IMR-90 (cell line): ENCODE measurements at regions not wholly inside any gene's neighbourhood (a gene's known extent, or its start where the extent isn't known, plus 50 kb on each side); places are given as distances from the start of the nearest gene placed in this dataset.

ENCODE experiments used
- ATAC-seq: fragments of 200-7000 bp; cut with Tn5 transposase; 2 replicates; pipeline ENCODE4 v1.9.1; 2020; ENCODE audit warnings: low read depth, mild to moderate bottlenecking, moderate library complexity
- BruUV-seq: library from RNA; stranded (reverse); fragments of 400-500 nt; replicated peaks from 2 replicates; lab custom pipeline; 2021; lab: Mats Ljungman, UMichigan
- CTCF ChIA-PET: fragments of 300-600 bp; formaldehyde crosslinking; extraction: SDS; loops from one replicate; lab custom pipeline; 2021; ENCODE audit warnings: antibody characterized with exemption; lab: Yijun Ruan, JAX
- POLR2A ChIA-PET: fragments of 300-600 bp; sonication (Branson Sonifier 250); formaldehyde crosslinking; loops from one replicate; lab custom pipeline; 2022; ENCODE audit warnings: antibody characterized with exemption; ENCODE audit not compliant: unreplicated experiment; lab: Charles Lee
- DNase-seq: peaks from one replicate; pipeline ENCODE4 v3.0.0; 2013
- H2AFZ ChIP-seq: replicated peaks from 2 replicates; pipeline ENCODE3; 2013; ENCODE audit warnings: low read length, mild to moderate bottlenecking; ENCODE audit not compliant: poor library complexity
- H2AK5ac ChIP-seq: 2 replicates; pipeline ENCODE4 v1.6.1; 2013; ENCODE audit warnings: low read depth, low read length, inconsistent platforms
- H2AK9ac ChIP-seq: replicated peaks from 2 replicates; pipeline ENCODE3; 2013; ENCODE audit warnings: mild to moderate bottlenecking, low read depth, low read length, moderate library complexity; ENCODE audit not compliant: poor library complexity
- H2BK120ac ChIP-seq: 2 replicates; pipeline ENCODE4 v1.6.1; 2013; ENCODE audit warnings: low read depth, low read length, inconsistent platforms
- H2BK15ac ChIP-seq: 3 replicates; pipeline ENCODE4 v1.6.1; 2013; ENCODE audit warnings: low read depth, low read length, inconsistent platforms
- H2BK20ac ChIP-seq: 2 replicates; pipeline ENCODE4 v1.6.1; 2013; ENCODE audit warnings: low read depth, mild to moderate bottlenecking, inconsistent platforms, low read length, moderate library complexity
- H2BK5ac ChIP-seq: 2 replicates; pipeline ENCODE4 v1.6.1; 2013; ENCODE audit warnings: mild to moderate bottlenecking, low read depth, low read length, inconsistent platforms; ENCODE audit not compliant: poor library complexity, severe bottlenecking
- H3K14ac ChIP-seq: replicated peaks from 2 replicates; pipeline ENCODE4 v1.6.1; 2013; ENCODE audit warnings: low read depth, low read length, inconsistent platforms
- H3K18ac ChIP-seq: 2 replicates; pipeline ENCODE4 v1.6.1; 2013; ENCODE audit warnings: low read depth, low read length, control low read depth
- H3K23ac ChIP-seq: 2 replicates; pipeline ENCODE4 v1.6.1; 2013; ENCODE audit warnings: low read depth, low read length, inconsistent platforms
- H3K27ac ChIP-seq: 2 replicates; pipeline ENCODE4 v1.5.1; 2013; ENCODE audit warnings: mild to moderate bottlenecking, control low read depth, low read length; ENCODE audit not compliant: insufficient read depth
- H3K27me3 ChIP-seq: 2 replicates; pipeline ENCODE4 v1.6.1; 2013; ENCODE audit warnings: low read length; ENCODE audit not compliant: control insufficient read depth, insufficient read depth
- H3K36me3 ChIP-seq: 2 replicates; pipeline ENCODE4 v1.6.1; 2013; ENCODE audit warnings: low read length, mixed read lengths; ENCODE audit not compliant: control insufficient read depth, insufficient read depth
- H3K4ac ChIP-seq: 2 replicates; pipeline ENCODE4 v1.6.1; 2013; ENCODE audit warnings: low read depth, low read length, inconsistent platforms
- H3K4me1 ChIP-seq: 2 replicates; pipeline ENCODE4 v1.6.1; 2013; ENCODE audit warnings: low read length, mixed read lengths; ENCODE audit not compliant: control insufficient read depth, insufficient read depth
- H3K4me2 ChIP-seq: 2 replicates; pipeline ENCODE4 v1.6.1; 2013; ENCODE audit warnings: low read depth, mild to moderate bottlenecking, control low read depth, low read length, moderate library complexity
- H3K4me3 ChIP-seq: 2 replicates; pipeline ENCODE4 v1.5.1; 2013; ENCODE audit warnings: low read depth, mild to moderate bottlenecking, control low read depth, low read length, moderate library complexity; ENCODE audit not compliant: insufficient read depth
- H3K56ac ChIP-seq: 2 replicates; pipeline ENCODE4 v1.6.1; 2013; ENCODE audit warnings: low read length, inconsistent platforms; ENCODE audit not compliant: insufficient read depth; ENCODE audit errors: extremely low read depth
- H3K79me1 ChIP-seq, 2 experiments: 2 replicates each; pipeline ENCODE4 v1.6.1; 2013; ENCODE audit warnings: low read length in 2 of 2, inconsistent platforms in 1 of 2, low read depth in 1 of 2
- H3K9ac ChIP-seq: 2 replicates; pipeline ENCODE4 v1.6.1; 2013; ENCODE audit warnings: low read depth, low read length, control low read depth
- H3K9me1 ChIP-seq: 2 replicates; pipeline ENCODE4 v1.6.1; 2013; ENCODE audit warnings: low read length, inconsistent platforms; ENCODE audit not compliant: insufficient read depth
- H3K9me3 ChIP-seq: 2 replicates; pipeline ENCODE4 v1.6.1; 2013; ENCODE audit warnings: low read length; ENCODE audit not compliant: control insufficient read depth, insufficient read depth
- H4K20me1 ChIP-seq: 2 replicates; pipeline ENCODE4 v1.6.1; 2013; ENCODE audit warnings: low read length, inconsistent platforms; ENCODE audit not compliant: insufficient read depth
- H4K5ac ChIP-seq: 2 replicates; pipeline ENCODE4 v1.6.1; 2013; ENCODE audit warnings: mild to moderate bottlenecking, low read depth, low read length, control low read depth
- H4K8ac ChIP-seq, 2 experiments: 2 replicates each; pipeline ENCODE4 v1.6.1; 2013; ENCODE audit warnings: low read depth in 2 of 2, low read length in 2 of 2, control low read depth in 1 of 2, inconsistent platforms in 1 of 2
- H4K91ac ChIP-seq: 2 replicates; pipeline ENCODE4 v1.6.1; 2013; ENCODE audit warnings: low read depth, low read length, inconsistent platforms; ENCODE audit not compliant: insufficient read depth
- BHLHE40 ChIP-seq: fragments of 150-350 bp; IDR thresholded peaks from 2 replicates; pipeline ENCODE4 v1.6.1; 2016; ENCODE audit warnings: mild to moderate bottlenecking, low read depth, low read length
- CEBPB ChIP-seq: IDR thresholded peaks from 2 replicates; pipeline ENCODE4 v1.6.1; 2012; ENCODE audit warnings: low read depth, low read length, improper control_type of control experiment
- CHD1 ChIP-seq: IDR thresholded peaks from 2 replicates; pipeline ENCODE4 v1.6.1; 2012; ENCODE audit warnings: low read depth, low read length, improper control_type of control experiment
- FOS ChIP-seq: fragments of 150-350 bp; IDR thresholded peaks from 2 replicates; pipeline ENCODE4 v1.6.1; 2016; ENCODE audit warnings: low read depth, low read length
- MAZ ChIP-seq: IDR thresholded peaks from 2 replicates; pipeline ENCODE4 v1.6.1; 2012; ENCODE audit warnings: low read depth, mild to moderate bottlenecking, low read length, improper control_type of control experiment, moderate library complexity, borderline replicate concordance
- MXI1 ChIP-seq: IDR thresholded peaks from 2 replicates; pipeline ENCODE4 v1.6.1; 2012; ENCODE audit warnings: low read depth, mild to moderate bottlenecking, low read length, moderate library complexity, borderline replicate concordance
- NFE2L2 ChIP-seq: fragments of 150-350 bp; IDR thresholded peaks from 2 replicates; pipeline ENCODE4 v1.6.1; 2016; ENCODE audit warnings: low read depth, mild to moderate bottlenecking, low read length
- RAD21 ChIP-seq: IDR thresholded peaks from 2 replicates; pipeline ENCODE4 v1.6.1; 2012; ENCODE audit warnings: low read length, improper control_type of control experiment
- RCOR1 ChIP-seq: IDR thresholded peaks from 2 replicates; pipeline ENCODE4 v1.6.1; 2012; ENCODE audit warnings: mild to moderate bottlenecking, low read length, improper control_type of control experiment; ENCODE audit not compliant: insufficient replicate concordance
- SMC3 ChIP-seq: fragments of 150-350 bp; IDR thresholded peaks from 2 replicates; pipeline ENCODE4 v1.6.1; 2016; ENCODE audit warnings: low read depth, mild to moderate bottlenecking, antibody characterized with exemption, low read length, moderate library complexity
- WGBS, 2 experiments: methylation state at CpG; one replicate each; pipeline versions ENCODE4 v1.1.5 to v1.1.7; 2013; ENCODE audit warnings: missing lambda C conversion rate in 2 of 2; ENCODE audit not compliant: insufficient read length in 1 of 2; ENCODE audit errors: extremely low coverage in 2 of 2; 5-methylcytosine and 5-hydroxymethylcytosine counted together
- dilution Hi-C: fragments of 300-500 bp; cut with HindIII; formaldehyde crosslinking; loops from one replicate; pipeline ENCODE4 v1.14.3; 2018; ENCODE audit warnings: low sequenced_read_pairs; ENCODE audit not compliant: unreplicated experiment
- in situ Hi-C: fragments of 300-500 bp; cut with MboI; formaldehyde crosslinking; loops from 3 replicates; pipeline ENCODE4 v1.14.3; 2019; ENCODE audit warnings: low sequenced_read_pairs, inconsistent platforms, mixed read lengths
- intact Hi-C: fragments of 100-400 bp; cut with micrococcal nuclease; formaldehyde crosslinking; loops from 2 replicates; pipeline ENCODE4 v1.10.0; 2022
- TF ChIP-seq, protein P1 (sequence below): conservative IDR thresholded peaks from 2 replicates; pipeline ENCODE4 v1.5.1; 2012; ENCODE audit warnings: mild to moderate bottlenecking, low read depth, low read length, improper control_type of control experiment
- TF ChIP-seq, protein P2 (sequence below): fragments of 150-350 bp; IDR thresholded peaks from 2 replicates; pipeline ENCODE4 v1.6.1; 2016; ENCODE audit warnings: low read depth, mild to moderate bottlenecking, low read length, moderate library complexity, borderline replicate concordance
- TF ChIP-seq, protein P3 (sequence below): fragments of 150-350 bp; IDR thresholded peaks from 2 replicates; pipeline ENCODE4 v1.6.1; 2017; ENCODE audit warnings: mild to moderate bottlenecking, antibody characterized with exemption, low read length, low read depth

DNA sequence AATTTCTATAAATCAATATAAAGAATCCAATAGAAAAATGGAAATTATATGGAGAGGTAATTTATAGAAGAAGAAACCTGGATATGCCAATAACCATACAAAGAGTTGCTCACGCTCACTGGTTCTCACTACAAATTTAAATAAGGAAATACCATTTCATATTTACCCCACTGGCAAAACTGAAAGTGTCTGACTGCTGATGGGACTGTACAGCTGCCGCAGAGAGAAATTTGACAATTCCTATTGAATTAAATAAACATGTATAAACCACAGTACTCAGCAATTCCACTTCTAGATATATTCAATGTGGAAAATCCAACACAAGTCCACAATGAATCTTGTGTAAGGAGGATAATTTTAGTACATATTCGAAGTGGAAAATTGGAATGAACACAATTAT is 830.4 kb upstream of the GRAMD2B start:
- Histone ChIP-seq H2BK120ac (no peak overlapping the region), H4K20me1 (no peaks in the 10 kb centered on the region), H3K14ac (no peak overlapping the region), H2BK20ac (no peak overlapping the region), H3K4me3 (no peak overlapping the region), H3K9me3 (no peaks in the 10 kb centered on the region), H2BK15ac (no peak overlapping the region), H2BK5ac (no peak overlapping the region), H3K9ac (no peak overlapping the region), H3K4me1 (no peaks in the 10 kb centered on the region; the same call in 1 of the 2 replicates), H3K27ac (no peak overlapping the region), H3K36me3 (no peaks in the 10 kb centered on the region), H4K91ac (no peak overlapping the region), H3K27me3 (no peaks in the 10 kb centered on the region), H3K56ac (no peak overlapping the region), H4K5ac (no peak overlapping the region), H3K4me2 (no peak overlapping the region), H3K23ac (no peak overlapping the region), H3K79me1 (no peaks in the 10 kb centered on the region), H3K18ac (no peak overlapping the region), H2AK5ac (no peak overlapping the region), H2AFZ (no peak overlapping the region), H4K8ac (no peak overlapping the region), H3K4ac (no peak overlapping the region), H2AK9ac (no peak overlapping the region), H3K9me1 (0 out of 2 replicates have a peak, but pooled peaks cover 3% of the 10 kb centered on the region)
- ChIA-PET POLR2A (no interaction called here), CTCF (no interaction called here)
- in situ Hi-C loops (no loop called here), dilution Hi-C loops (no loop called here), intact Hi-C loops (no loop called here)
- TF ChIP-seq MAZ (no peak), CHD1 (no peak), CEBPB (no peak), RAD21 (no peak), BHLHE40 (no peak), MXI1 (no peak), SMC3 (no peak), NFE2L2 (no peak), RCOR1 (no peak), FOS (no peak)
- TF ChIP-seq, protein P1, sequence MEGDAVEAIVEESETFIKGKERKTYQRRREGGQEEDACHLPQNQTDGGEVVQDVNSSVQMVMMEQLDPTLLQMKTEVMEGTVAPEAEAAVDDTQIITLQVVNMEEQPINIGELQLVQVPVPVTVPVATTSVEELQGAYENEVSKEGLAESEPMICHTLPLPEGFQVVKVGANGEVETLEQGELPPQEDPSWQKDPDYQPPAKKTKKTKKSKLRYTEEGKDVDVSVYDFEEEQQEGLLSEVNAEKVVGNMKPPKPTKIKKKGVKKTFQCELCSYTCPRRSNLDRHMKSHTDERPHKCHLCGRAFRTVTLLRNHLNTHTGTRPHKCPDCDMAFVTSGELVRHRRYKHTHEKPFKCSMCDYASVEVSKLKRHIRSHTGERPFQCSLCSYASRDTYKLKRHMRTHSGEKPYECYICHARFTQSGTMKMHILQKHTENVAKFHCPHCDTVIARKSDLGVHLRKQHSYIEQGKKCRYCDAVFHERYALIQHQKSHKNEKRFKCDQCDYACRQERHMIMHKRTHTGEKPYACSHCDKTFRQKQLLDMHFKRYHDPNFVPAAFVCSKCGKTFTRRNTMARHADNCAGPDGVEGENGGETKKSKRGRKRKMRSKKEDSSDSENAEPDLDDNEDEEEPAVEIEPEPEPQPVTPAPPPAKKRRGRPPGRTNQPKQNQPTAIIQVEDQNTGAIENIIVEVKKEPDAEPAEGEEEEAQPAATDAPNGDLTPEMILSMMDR = no peak
- TF ChIP-seq, protein P2, sequence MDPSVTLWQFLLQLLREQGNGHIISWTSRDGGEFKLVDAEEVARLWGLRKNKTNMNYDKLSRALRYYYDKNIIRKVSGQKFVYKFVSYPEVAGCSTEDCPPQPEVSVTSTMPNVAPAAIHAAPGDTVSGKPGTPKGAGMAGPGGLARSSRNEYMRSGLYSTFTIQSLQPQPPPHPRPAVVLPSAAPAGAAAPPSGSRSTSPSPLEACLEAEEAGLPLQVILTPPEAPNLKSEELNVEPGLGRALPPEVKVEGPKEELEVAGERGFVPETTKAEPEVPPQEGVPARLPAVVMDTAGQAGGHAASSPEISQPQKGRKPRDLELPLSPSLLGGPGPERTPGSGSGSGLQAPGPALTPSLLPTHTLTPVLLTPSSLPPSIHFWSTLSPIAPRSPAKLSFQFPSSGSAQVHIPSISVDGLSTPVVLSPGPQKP = no peak
- TF ChIP-seq, protein P3, sequence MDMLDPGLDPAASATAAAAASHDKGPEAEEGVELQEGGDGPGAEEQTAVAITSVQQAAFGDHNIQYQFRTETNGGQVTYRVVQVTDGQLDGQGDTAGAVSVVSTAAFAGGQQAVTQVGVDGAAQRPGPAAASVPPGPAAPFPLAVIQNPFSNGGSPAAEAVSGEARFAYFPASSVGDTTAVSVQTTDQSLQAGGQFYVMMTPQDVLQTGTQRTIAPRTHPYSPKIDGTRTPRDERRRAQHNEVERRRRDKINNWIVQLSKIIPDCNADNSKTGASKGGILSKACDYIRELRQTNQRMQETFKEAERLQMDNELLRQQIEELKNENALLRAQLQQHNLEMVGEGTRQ = no peak
- DNase-seq = no peak
- ATAC-seq = no peak
- no TSS peak for BruUV-seq
- WGBS, 2 experiments = no CpG with 5 or more reads among the region's 3 CpGs
